NCI-H446 treated with DMSO at 0.1 percent for 48 hours (cell line): ENCODE measurements at regions not wholly inside any gene's neighbourhood (a gene's known extent, or its start where the extent isn't known, plus 50 kb on each side); places are given as distances from the start of the nearest gene placed in this dataset.
"Not testable (repeated sequence)": the region's sequence is repeated elsewhere in the genome, so short reads cannot be mapped to it uniquely, and the experiment has no call there.

Experiments
- DNase-seq: peaks from one replicate; lab custom pipeline; 2025; lab: John Stamatoyannopoulos, UW

DNA sequence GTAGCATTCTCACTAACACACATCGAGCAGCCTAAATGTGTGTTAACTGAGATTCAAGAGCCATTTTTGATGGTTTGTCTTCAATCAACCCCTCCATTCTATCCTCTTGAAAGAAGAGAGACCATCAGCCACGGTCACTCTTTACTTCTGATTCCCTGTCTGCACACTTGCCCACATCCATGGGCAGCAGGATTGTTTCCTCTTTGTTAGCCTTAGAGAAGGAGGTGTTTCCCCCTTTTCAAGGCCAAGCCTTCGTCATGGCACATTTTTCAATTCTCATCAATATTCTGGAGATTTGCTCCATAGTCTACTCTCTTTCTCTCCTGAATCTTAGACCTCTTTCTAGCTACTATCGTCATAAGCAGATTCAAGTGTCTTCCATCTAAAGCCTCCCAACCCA lies 522.4 kb upstream of the NAALADL2 start:
- DNase-seq = no peak

DNA sequence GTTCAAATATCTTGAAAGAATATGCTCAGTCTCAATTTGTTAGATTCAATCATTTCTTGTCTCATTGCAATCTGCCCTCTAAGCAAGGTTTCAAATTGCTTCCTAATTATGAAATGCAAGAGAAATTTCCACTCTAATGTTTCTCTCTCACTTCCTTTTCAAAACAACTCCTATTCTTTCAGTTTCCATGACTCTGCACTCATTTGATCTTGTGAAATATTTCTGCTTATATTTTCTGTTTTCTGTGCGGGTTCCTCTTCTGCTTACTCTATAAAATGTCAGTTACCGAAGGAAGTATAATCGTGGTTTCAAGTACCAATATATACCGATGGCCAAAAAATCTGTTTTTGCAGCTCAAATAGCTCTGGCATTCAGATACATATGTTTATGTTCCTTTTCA lies 521.9 kb upstream of the NAALADL2 start:
- DNase-seq = no peak

DNA sequence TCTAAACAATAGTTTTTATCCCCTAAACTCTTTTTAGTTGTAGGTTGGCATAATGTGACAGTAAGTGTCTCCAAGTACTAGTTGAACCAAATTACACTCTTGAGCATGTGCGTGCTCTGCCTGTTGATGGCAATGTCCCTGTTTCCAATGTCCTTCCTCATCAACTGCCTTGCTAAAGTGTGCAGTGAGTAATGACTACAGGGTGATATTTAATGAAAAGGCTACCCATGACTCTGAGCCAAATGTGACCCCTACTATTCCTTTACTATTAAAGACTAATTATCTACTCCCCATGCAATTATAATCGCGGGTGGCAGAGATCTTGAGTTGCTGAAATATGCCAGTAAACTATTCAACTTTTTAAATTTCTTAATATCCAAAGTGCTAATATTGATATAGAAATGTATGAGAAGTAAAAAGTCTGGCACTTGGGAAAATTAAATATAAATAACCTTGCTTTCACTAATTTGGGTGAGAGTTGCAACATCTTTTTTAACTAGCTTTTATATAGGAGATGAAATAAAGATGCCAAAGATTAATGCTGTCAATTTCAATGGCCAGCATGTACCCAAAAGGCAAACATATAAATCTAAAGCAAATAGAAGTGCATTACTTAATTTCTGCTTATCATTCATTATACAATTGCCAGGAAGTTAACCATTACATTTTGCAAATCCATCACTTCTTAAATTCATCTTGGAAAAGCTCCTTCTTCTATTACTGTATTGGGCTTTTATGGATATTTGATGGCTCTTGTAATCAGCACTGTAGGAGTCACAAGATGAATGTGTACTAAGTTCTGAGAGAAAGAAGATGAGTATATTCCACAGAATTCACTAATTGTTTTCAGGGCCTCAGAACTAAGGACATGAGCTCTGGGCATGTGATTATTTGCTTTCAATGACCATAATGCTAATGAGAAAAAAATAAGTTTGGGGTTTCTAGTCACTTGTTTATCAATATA lies 518.2 kb upstream of the NAALADL2 start:
- DNase-seq = no peak

DNA sequence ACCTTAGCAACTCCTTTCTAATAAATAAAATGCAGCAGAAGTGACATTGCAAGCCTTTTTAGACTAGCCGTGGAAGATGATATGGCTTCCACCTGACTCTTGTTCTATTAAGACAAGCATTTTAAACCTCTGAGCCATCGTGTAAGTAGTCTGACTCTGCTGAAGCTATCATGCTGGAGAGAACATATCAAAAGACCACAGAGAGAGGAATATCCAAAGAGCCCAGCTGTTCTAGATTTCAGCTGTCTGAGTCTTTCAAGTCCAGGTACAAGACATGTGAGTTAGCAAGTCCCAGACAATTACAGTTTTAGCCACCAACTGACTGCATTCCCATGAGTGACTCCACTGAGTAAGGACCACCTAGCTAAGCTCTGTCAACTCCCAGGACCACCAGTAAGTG lies 517.0 kb upstream of the NAALADL2 start:
- no peak for DNase-seq

DNA sequence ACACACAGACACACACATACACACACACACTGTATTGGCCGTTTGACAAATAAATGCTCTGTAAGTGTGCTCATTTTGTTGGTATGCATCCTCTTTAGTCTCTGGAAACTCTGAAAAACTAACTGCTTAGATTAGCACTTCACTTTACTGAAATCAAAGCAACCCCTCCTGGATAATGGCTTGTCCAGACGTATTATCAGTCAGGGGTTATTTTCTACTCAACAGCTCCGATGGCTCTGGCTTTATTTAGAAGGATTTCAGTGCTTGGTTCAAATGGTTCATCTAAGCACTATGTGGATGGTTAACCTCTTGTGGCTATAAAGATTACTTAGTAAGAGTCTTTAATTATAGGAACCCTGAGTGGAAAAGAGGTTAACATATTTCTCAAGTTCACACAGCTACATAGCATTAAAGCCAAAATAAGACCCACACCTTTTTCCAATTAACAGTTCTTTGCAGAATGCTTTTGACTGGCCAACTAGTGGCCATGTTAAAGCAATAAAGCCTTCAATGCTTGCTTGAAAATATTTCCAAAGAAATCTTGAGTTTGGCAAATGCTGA lies 516.1 kb upstream of the NAALADL2 start:
- DNase-seq = no peak

DNA sequence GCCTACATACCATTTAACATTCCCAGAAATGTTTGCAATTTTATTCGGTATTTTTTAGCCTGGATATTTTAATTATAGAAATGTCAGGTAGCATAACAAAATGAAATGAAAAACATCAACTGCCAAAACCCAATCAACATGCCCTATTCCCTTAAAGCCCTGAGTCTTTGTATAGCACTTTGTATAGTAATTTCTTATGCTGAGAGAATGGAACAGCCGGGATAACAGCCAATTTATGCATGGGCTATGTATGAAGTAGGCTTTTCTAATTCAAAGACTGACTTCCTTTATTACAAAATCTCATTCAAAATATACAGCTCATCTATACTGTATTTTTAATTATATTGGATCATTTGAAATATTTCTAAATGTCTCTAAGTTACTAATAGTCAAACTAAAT lies 513.0 kb upstream of the NAALADL2 start:
- no peak for DNase-seq

DNA sequence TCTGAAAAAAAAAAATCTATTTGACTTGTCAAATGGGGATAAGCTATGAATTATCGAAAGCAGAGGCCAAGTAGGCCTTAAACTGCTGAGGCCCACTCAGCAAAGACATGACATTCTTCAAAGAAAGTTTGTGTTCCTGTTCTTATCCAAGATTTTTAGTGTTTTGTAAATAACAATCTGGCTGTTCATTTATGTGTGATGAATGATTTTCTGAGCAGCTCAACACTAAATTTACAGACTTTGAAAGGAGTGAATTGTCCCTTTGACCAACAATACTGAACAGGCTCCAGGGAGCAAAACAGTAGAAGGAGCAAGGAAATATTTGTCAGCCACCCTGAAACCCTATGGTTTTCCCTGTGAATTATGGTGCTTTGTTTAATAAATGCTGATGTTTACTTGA lies 512.6 kb upstream of the NAALADL2 start:
- no peak for DNase-seq

DNA sequence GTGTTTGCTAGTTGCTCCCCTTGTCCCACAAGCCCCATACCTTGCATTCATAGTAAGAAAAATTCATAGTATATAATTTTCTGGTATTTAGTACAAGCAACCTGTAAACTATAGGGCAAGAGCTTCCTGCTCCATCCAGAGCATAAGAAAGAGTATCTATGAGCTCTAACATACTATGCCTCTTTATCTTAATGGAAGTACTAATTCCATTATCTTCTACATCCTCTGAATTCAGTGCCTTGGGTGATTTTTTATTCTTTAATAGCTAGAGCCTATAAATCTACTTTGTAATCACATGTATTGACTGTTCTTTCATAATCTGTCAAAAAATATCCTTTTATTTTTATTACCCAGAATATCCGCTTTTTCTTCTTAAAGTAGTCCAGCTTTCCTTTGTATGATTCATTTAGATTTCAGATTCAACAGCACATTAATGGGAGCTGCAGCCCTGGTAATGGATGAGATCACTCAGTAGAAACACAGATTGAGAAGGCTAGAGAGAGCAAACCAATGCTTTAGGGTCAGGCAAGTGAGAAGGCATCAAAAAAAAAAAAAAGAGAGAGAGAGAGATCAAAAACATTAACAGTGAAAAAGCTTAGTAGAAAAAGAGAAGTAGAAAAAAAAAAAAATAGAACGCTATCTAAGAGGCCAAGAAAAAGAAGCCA lies 511.5 kb upstream of the NAALADL2 start:
- DNase-seq = no peak

DNA sequence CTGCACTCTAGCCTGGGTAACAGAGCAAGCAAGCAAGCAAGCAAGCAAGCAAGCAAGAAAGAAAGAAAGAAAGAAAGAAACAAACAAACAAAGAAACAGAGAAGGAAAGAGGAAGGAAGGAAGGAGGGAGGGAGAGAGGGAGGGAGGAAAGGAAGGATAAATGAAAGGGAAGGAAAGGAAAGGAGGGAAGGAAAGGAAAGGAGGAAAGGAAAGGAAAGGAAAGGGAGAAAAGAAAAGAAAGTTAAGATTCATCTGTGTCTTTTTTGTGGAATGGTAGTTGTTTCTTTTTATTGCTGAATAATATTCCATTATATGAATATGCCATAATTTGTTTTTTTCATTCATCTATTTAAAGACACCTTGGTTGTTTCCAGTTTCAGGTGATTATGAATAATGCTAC lies 506.9 kb upstream of the NAALADL2 start:
- no peak for DNase-seq

DNA sequence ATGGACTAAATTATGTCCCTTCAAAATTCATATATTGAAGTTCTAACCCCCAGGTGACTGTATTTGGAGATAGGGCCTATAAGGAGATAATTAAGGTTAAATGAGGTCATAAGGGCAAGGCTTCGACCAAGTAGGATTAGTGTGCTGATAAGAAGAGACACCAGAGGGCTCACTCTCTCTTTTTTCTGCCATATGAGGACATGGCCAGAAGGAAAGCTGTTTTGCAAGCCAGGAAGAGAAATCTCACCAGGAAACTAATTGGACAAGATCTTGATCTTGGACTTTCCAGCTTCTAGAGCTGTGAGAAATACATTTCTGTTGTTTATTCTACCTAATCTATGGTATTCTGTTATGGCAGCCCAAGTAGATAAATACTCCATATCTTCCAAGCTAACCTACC lies 503.6 kb upstream of the NAALADL2 start:
- peak; percentile 38 for DNase-seq

DNA sequence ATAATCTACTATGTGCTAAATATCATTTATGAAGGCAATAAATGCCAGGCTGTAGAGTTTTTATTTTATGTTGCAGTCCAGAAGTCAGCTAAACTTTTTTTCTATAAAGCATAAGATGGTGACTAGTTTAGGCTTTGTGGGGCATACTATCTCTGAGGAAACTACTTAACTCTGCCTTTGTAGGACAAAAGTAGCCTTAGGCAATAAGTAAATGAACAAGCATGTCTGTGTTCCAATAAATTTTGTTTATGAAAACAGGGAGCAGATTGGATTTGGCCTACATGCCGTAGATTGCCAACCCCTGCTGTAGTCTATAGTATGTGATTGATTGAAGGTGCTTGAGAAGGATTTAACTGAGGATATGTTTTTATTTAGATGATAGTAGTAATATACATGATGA lies 502.5 kb upstream of the NAALADL2 start:
- DNase-seq = peak; percentile 15

DNA sequence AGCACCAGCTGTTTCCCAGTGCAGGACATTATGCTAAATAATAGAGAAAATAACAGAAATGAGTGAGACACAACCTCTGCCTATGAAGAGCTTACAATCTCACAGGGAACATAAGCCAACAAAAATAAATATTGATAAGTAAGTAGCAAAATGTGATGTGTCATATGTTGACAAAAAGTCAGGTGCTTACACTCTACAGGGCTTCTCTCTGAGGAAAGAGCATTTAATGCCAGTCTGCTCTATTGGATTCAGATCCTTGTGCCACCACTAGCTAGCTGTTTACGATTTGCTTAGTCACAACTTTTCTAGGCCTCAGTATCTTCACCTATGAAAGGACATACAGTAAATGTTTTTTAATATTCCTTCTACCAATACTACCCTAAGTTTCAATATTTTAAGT lies 500.9 kb upstream of the NAALADL2 start:
- no peak for DNase-seq

DNA sequence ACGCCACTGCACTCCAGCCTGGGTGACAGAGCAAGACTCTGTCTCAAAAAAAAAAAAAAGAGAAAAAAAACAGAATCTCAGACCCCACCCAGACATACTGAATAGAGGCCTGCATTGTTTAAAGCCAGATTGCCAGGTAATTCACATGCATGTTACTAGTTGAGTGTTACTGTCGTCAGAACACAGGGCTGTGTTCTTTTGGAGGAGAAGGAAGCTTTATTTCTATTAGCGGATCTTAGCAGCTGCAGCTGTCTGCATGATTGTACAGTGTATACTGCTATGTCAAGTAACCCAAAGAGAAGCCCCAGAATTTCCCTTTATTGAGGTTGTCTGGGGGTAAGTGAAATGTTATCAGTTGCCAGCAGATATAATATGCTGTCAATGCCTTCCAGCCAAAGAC lies 496.6 kb upstream of the NAALADL2 start:
- no peak for DNase-seq

DNA sequence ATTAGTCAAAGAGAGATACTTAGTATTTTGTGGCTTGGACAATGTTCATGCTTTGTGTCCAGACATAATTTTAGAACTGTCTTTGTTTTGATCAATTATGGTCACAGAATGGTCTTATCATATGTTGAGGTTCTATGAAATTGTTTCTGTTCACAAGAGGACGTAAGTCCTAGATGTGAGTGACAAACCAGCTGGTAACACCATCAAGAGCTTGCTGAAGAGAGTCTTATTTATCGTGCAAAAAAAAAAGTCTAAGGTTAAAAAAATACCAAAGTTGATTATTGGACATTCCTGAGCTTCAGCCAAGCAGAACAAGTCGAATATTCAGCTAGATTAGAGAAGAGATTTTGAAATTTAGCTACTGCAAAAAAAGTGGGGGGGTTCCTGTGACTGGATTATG lies 495.9 kb upstream of the NAALADL2 start:
- no peak for DNase-seq

DNA sequence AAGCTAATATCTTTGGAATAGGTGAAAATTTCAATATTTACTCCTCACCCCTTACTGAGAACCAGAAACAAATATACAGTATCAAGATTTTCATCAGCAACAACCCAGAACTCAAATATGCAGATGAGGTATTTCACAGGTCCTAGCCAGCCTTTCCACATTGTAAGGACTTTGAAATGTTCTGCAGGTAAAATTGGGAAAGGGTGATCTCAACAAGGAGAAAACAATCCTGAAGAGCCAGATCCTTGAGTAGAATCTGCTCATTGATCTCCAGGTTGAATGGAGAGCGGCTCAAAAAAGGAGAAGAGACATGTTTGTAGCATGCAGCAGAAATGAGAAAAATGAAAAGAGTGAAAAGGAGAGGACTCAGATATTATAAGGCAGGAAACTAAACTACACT lies 493.3 kb upstream of the NAALADL2 start:
- DNase-seq = no peak

DNA sequence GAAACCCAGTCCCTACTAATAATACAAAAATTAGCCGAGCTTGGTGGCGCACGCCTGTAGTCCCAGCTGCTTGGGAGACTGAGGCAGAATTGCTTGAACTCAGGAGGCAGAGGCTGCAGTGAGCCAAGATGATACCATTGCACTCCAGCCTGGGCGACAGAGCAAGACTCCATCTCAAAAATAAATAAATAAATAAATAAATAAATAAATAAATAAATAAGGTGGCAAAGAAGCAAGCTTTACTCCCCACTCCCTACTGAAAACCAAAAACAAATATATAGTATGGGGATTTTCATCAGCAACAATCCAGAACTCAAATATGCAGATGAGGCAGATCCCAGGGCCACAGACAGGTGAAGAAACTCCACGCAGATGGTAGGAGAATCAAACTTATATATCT lies 492.2 kb upstream of the NAALADL2 start:
- not testable (repeated sequence) for DNase-seq

DNA sequence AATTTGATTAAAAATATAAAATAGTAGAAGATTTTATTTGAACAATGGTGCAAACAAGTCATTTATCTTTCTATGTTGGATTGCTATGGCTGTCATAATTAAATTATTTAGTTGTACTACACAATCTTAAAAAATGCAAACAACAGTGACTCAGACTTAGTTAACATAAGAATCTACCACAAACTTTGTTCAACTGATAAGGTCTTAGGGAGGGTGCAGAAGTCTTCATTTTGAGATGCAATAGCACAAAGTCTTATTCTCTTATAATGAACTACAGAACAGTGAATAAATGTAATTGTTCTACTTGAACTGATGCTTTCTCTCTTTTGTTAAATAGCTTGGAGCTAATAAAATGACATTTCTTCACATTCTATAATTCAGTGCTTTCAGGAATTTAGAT lies 482.8 kb upstream of the NAALADL2 start:
- DNase-seq = no peak

DNA sequence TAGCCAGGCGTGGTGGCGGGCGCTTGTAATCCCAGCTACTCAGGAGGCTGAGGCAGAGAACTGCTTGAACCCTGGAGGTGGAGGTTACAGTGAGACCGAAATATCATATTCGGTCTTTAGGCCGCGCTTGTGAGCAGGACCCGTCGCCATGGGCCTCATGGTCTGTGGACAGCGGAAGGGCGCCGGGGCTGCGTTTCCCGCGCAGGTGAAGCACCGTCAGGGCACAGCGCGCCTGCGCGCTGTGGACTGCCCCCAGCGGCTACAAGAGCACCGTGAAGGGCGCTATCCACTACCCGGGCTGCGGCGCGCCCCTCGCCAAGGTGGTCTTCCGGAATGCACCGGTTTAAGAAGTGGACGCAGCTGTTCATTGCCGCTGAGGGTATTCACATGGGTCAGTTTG lies 482.0 kb upstream of the NAALADL2 start:
- DNase-seq = no peak

DNA sequence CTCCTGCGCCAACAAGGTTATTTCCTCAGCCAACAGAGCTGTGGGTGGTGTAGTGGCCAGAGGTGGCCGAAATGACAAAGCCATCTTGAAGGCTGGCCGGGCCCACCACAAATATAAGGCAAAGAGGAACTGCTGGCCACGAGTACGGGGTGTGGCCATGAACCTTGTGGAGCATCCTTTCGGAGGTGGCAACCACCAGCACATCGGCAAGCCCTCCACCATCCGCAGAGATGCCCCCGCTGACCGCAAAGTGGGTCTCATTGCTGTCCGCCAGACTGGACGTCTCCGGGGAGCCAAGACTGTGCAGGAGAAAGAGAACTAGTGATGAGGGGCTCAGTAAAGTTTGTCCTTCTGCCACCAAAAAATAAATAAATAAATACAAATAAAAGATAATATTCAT lies 481.4 kb upstream of the NAALADL2 start:
- no peak for DNase-seq

DNA sequence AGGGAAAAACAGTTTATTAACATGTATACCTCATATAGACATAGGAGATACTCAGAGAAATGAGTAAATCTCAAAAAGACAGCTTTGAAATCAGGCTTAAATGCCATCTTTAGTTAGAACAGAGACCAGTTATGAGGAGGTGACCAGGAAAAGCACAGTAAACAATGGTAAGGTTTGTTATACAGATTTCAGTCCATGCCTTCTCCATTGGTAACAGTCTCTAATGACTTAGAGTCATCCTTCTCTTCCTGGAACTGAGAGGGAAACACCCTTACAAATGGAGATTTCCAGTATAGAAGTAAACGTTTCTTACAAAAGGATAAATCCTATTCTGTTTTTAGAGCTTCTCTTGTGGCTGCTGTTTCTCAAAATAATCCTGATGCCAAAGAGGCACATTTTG lies 476.3 kb upstream of the NAALADL2 start:
- DNase-seq = no peak

DNA sequence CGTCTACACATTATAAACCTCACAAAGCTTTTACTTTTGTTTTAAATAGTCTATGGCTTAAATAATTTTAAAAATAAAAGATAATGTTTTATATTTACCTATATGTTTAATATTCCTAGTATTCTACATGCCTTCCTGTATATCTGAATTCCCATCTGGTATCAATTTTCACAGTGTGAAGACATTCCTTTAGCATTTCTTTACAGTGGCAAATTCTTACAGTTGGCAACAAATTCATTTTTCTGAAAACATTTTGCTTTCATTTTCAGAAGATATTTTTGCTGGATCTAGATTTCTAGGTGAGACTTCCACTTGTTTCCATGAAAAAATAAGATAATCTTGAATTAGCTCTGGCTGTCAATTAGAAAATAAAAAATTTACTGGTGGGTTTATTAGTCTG lies 471.4 kb upstream of the NAALADL2 start:
- DNase-seq = no peak

DNA sequence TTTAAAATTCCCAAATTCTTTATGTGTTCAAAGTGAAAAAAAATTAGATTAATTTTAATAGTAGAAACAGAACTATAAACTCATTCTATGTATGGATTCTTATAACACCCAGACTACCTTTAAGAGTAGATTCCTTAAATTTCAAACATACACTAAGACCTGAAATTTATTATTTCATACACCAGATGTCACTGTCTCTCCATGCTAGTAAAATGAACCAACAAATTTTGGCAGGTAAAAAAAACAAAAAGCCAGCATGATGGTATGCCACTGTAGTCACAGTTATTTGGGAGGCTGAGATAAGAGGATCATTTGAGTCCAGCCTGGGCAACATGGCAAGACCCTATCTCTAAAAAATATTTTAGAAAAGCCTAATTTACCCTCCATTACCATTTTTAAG lies 461.3 kb upstream of the NAALADL2 start:
- DNase-seq = peak; percentile 34

DNA sequence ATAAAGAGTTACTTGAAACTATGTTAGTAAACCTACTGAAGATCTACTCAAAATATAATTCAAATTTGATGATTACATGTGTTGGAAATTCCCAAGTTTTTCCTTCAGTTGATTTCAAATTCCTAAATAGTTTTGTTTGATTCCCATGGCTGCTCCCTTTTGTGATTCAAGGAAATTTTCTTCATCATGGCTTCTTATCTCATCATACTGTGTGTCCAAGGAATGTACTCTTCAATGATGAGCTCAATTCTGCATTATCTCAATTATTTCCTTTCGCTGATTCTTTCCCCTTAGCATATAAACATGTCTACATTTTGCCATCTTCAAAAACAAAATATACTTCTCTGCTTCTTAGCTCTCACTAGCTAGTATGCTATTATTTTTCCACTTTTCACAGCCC lies 460.4 kb upstream of the NAALADL2 start:
- no peak for DNase-seq
